CD14-positive monocyte (primary cell): ENCODE measurements at regions not wholly inside any gene's neighbourhood (a gene's known extent, or its start where the extent isn't known, plus 50 kb on each side); places are given as distances from the start of the nearest gene placed in this dataset.

ENCODE experiments used
- DNase-seq, 3 donors: peaks; one replicate each; pipeline ENCODE4 v3.0.0-alpha.2; 2011 to 2022
- H2AFZ ChIP-seq: 2 replicates; pipeline ENCODE4 v1.6.0; 2012; ENCODE audit warnings: mild to moderate bottlenecking, low read depth, low read length, inconsistent platforms; ENCODE audit not compliant: insufficient read depth, poor library complexity, severe bottlenecking
- H3K27ac ChIP-seq, 2 donors: 1 replicate in 1 of 2; 2 replicates in 1 of 2; pipeline ENCODE4 v1.5.1; 2012 to 2013; ENCODE audit warnings: low read length in 2 of 2, control low read depth in 1 of 2, inconsistent platforms in 1 of 2, low read depth in 1 of 2, mild to moderate bottlenecking in 1 of 2
- H3K27me3 ChIP-seq, 2 donors: one replicate each; pipeline versions ENCODE4 v1.6.0 to v1.6.1; 2011 to 2013; ENCODE audit warnings: low read length in 2 of 2; ENCODE audit not compliant: control insufficient read depth in 2 of 2, insufficient read depth in 2 of 2
- H3K36me3 ChIP-seq, 2 donors: replicated peaks in 1 of 2; 1 replicate in 1 of 2; 2 replicates in 1 of 2; pipeline versions ENCODE4 v1.5.1 to v1.6.1; 2012 to 2013; ENCODE audit warnings: low read length in 2 of 2, control low read depth in 1 of 2, inconsistent platforms in 1 of 2, mild to moderate bottlenecking in 1 of 2; ENCODE audit not compliant: insufficient read depth in 2 of 2, control insufficient read depth in 1 of 2
- H3K4me1 ChIP-seq, 2 donors: 1 replicate in 1 of 2; 2 replicates in 1 of 2; pipeline versions ENCODE4 v1.5.1 to v1.6.1; 2012 to 2013; ENCODE audit warnings: low read length in 2 of 2, control low read depth in 1 of 2, inconsistent platforms in 1 of 2, mild to moderate bottlenecking in 1 of 2, moderate library complexity in 1 of 2; ENCODE audit not compliant: insufficient read depth in 2 of 2, control insufficient read depth in 1 of 2
- H3K4me2 ChIP-seq: replicated peaks from 2 replicates; pipeline ENCODE3; 2012; ENCODE audit warnings: low read length, moderate library complexity, mild to moderate bottlenecking; ENCODE audit not compliant: poor library complexity, severe bottlenecking; ENCODE audit errors: extremely low read depth
- H3K4me3 ChIP-seq, 3 experiments: fragments of 200-600 bp in 1 of 3; sonication (generic) in 1 of 3; replicated peaks in 1 of 3; 1 replicate in 2 of 3; 2 replicates in 1 of 3; pipeline ENCODE4 v1.5.1; 2011 to 2013; ENCODE audit warnings: low read length in 3 of 3, mild to moderate bottlenecking in 3 of 3, control low read depth in 2 of 3, low read depth in 2 of 3, inconsistent platforms in 1 of 3, moderate library complexity in 1 of 3
- H3K79me2 ChIP-seq: 2 replicates; pipeline ENCODE4 v1.6.0; 2012; ENCODE audit warnings: mild to moderate bottlenecking, control low read depth, inconsistent platforms, low read length, moderate library complexity; ENCODE audit not compliant: insufficient read depth
- H3K9ac ChIP-seq: 2 replicates; pipeline ENCODE4 v1.6.0; 2017; ENCODE audit warnings: low read length, mild to moderate bottlenecking; ENCODE audit not compliant: insufficient read depth, poor library complexity, severe bottlenecking
- H3K9me3 ChIP-seq, 2 donors: replicated peaks in 1 of 2; 1 replicate in 1 of 2; 2 replicates in 1 of 2; pipeline versions ENCODE4 v1.5.1 to v1.6.1; 2012 to 2013; ENCODE audit warnings: low read length in 2 of 2, control low read depth in 1 of 2; ENCODE audit not compliant: control insufficient read depth in 1 of 2, insufficient read depth in 1 of 2
- H4K20me1 ChIP-seq: 2 replicates; pipeline ENCODE4 v1.6.0; 2012; ENCODE audit warnings: mild to moderate bottlenecking, low read length, control low read depth, moderate library complexity; ENCODE audit not compliant: insufficient read depth
- H3K27ac Mint-ChIP-seq, 7 donors: one replicate each; pipeline ENCODE4 v1.8.0; 2020; ENCODE audit warnings: mild to moderate bottlenecking in 7 of 7, mixed read lengths in 7 of 7, moderate library complexity in 6 of 7, inconsistent platforms in 2 of 7
- H3K27me3 Mint-ChIP-seq, 3 donors: one replicate each; pipeline ENCODE4 v1.8.0; 2021 to 2022; ENCODE audit warnings: low read depth in 3 of 3, mild to moderate bottlenecking in 3 of 3, mixed read lengths in 3 of 3, moderate library complexity in 3 of 3, inconsistent platforms in 1 of 3
- H3K36me3 Mint-ChIP-seq, 2 donors: one replicate each; pipeline ENCODE4 v1.8.0; 2020; ENCODE audit warnings: mixed read lengths in 2 of 2, inconsistent platforms in 1 of 2, mild to moderate bottlenecking in 1 of 2
- H3K4me1 Mint-ChIP-seq: one replicate; pipeline ENCODE4 v1.8.0; 2020; ENCODE audit warnings: mild to moderate bottlenecking, mixed read lengths
- H3K4me3 Mint-ChIP-seq, 2 donors: one replicate each; pipeline ENCODE4 v1.8.0; 2020; ENCODE audit warnings: mild to moderate bottlenecking in 2 of 2, mixed read lengths in 2 of 2, moderate library complexity in 1 of 2
- H3K9me3 Mint-ChIP-seq, 7 donors: one replicate each; pipeline ENCODE4 v1.8.0; 2020 to 2022; ENCODE audit warnings: mixed read lengths in 7 of 7, mild to moderate bottlenecking in 6 of 7, moderate library complexity in 6 of 7, inconsistent platforms in 2 of 7
- CTCF ChIP-seq: fragments of 200-600 bp; IDR thresholded peaks from one replicate; pipeline ENCODE4 v1.8.0; 2022; ENCODE audit warnings: antibody characterized with exemption, mild to moderate bottlenecking
- WGBS: methylation state at CpG from one replicate; pipeline ENCODE4 v1.1.5; 2013; ENCODE audit warnings: missing lambda C conversion rate; ENCODE audit not compliant: insufficient coverage; 5-methylcytosine and 5-hydroxymethylcytosine counted together
- intact Hi-C, 2 donors: fragments of 100-400 bp; cut with micrococcal nuclease; formaldehyde crosslinking; loops; one replicate each; pipeline versions ENCODE4 v1.15.0 to v1.15.1; 2023

GRCh38 chr2:220336771-220337170, 709.3 kb downstream of the SLC4A3 start:
- H2AFZ ChIP-seq: no peak overlapping the region
- H3K9ac ChIP-seq: no peak overlapping the region
- no peaks in the 10 kb centered on the region for H3K79me2 ChIP-seq
- TF ChIP-seq CTCF: no peak
- H4K20me1 ChIP-seq: no peaks in the 10 kb centered on the region
- intact Hi-C loops: no loop called here
- H3K4me1 ChIP-seq: no peaks in the 10 kb centered on the region
- Mint-ChIP-seq H3K4me1 (no peaks in the 10 kb centered on the region), H3K4me3 (no peak overlapping the region), H3K9me3 (peaks cover 3 to 16% (median 9%) of the 10 kb centered on the region in 7 donors), H3K27ac (no peak overlapping the region), H3K36me3 (no peaks in the 10 kb centered on the region), H3K27me3 (peaks cover 0 to 1% (median 0%) of the 10 kb centered on the region in 3 donors)
- no peak overlapping the region for H3K27ac ChIP-seq
- peaks cover 19 to 22% of the 10 kb centered on the region in 2 donors for H3K9me3 ChIP-seq
- WGBS: 83% methylated on average over 1 of the region's 2 CpGs
- no peak overlapping the region for H3K4me2 ChIP-seq
- no peaks in the 10 kb centered on the region for H3K36me3 ChIP-seq
- H3K4me3 ChIP-seq: no peak overlapping the region
- DNase-seq: no peak
- no peaks in the 10 kb centered on the region for H3K27me3 ChIP-seq

- intact Hi-C loops: no loop called here
- no peaks in the 10 kb centered on the region for H3K4me1 ChIP-seq
- Mint-ChIP-seq H3K27me3 (peaks cover 0 to 1% (median 0%) of the 10 kb centered on the region in 3 donors), H3K4me1 (no peaks in the 10 kb centered on the region), H3K27ac (no peak overlapping the region), H3K36me3 (no peaks in the 10 kb centered on the region), H3K4me3 (no peak overlapping the region), H3K9me3 (peaks cover 3 to 16% (median 8%) of the 10 kb centered on the region in 7 donors)
- H4K20me1 ChIP-seq: no peaks in the 10 kb centered on the region
- H3K4me2 ChIP-seq: no peak overlapping the region
- peaks cover 19 to 22% of the 10 kb centered on the region in 2 donors for H3K9me3 ChIP-seq
- no peaks in the 10 kb centered on the region for H3K27me3 ChIP-seq
- DNase-seq: no peak
- WGBS: no CpG with 5 or more reads among the region's 2 CpGs
- no peak for TF ChIP-seq CTCF
- no peaks in the 10 kb centered on the region for H3K79me2 ChIP-seq
- no peak overlapping the region for H3K27ac ChIP-seq
- no peak overlapping the region for H3K4me3 ChIP-seq
- no peaks in the 10 kb centered on the region for H3K36me3 ChIP-seq
- H3K9ac ChIP-seq: no peak overlapping the region
- H2AFZ ChIP-seq: no peak overlapping the region
Measured at GRCh38 chr2:220337611-220338440, 710.4 kb downstream of the SLC4A3 start.
